ENCODE measurements at regions not wholly inside any gene's neighbourhood (a gene's known extent, or its start where the extent isn't known, plus 50 kb on each side); places are given as distances from the start of the nearest gene placed in this dataset.

DNA sequence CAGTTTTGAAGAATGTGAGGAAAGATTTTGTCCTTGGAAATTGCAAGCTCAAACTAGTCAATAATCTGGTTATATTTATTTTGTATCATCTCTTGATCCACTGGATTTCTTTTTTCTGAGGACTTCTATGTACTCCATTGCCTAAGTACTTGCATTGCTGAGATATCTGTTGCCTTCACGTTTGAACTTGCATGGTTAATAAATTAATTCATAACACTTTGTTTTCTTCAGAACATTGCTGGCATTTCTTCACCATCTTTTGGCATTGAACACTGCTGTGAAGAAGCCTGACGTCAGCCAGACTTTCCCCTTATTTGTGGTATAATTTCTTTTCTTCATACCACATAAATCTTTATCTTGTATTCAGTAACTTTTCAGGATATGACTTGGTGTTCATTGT, 246.0 kb upstream of the KIF2A start (continued):
- TF ChIP-seq CHD2 (IDR thresholded peaks at IDR 0.05; ENCODE audit: low read length) (no peak), TCF12 (IDR thresholded peaks at IDR 0.05; ENCODE audit: low read depth, low read length) (no peak), SIX5 (IDR thresholded peaks at IDR 0.05; ENCODE audit: low read depth, low read length) (no peak), RAD21 (IDR thresholded peaks at IDR 0.05 in 1 of 2, conservative IDR thresholded peaks at IDR 0.05 in 1 of 2; ENCODE audit: low read depth in 2 of 2, low read length in 2 of 2) (no peak), SP1 (IDR thresholded peaks at IDR 0.05; ENCODE audit: low read depth, low read length) (no peak), KDM1A (IDR thresholded peaks at IDR 0.05; ENCODE audit: borderline replicate concordance, low read length) (no peak)
